GM23338 (cell line): ENCODE measurements at regions not wholly inside any gene's neighbourhood (a gene's known extent, or its start where the extent isn't known, plus 50 kb on each side); places are given as distances from the start of the nearest gene placed in this dataset.

ENCODE experiments used
- ATAC-seq: fragments of 200-7000 bp; cut with Tn5 transposase; 3 replicates; pipeline ENCODE4 v1.9.1; 2020
- DNase-seq: peaks from one replicate; pipeline ENCODE4 v3.0.0-alpha.2; 2015; ENCODE audit warnings: low spot score
- H2AFZ ChIP-seq: fragments of 200-600 bp; sonication (generic); 2 replicates; pipeline ENCODE4 v1.8.0; 2016; ENCODE audit warnings: antibody characterized with exemption, mild to moderate bottlenecking, moderate library complexity
- H3F3A ChIP-seq: fragments of 200-600 bp; sonication (generic); replicated peaks from 2 replicates; pipeline ENCODE4 v1.8.0; 2017; ENCODE audit warnings: antibody characterized with exemption, mixed run types, low read depth
- H3K27ac ChIP-seq: fragments of 200-600 bp; sonication (generic); 2 replicates; pipeline ENCODE4 v1.6.1; 2016; ENCODE audit warnings: low read depth
- H3K27me3 ChIP-seq: fragments of 200-600 bp; sonication (generic); 2 replicates; pipeline ENCODE4 v1.8.0; 2016; ENCODE audit warnings: mild to moderate bottlenecking, mixed run types, moderate library complexity; ENCODE audit not compliant: insufficient read depth
- H3K36me3 ChIP-seq: fragments of 200-600 bp; sonication (generic); 2 replicates; pipeline ENCODE4 v1.8.0; 2016; ENCODE audit warnings: mild to moderate bottlenecking; ENCODE audit not compliant: insufficient read depth
- H3K4me1 ChIP-seq: fragments of 200-600 bp; sonication (generic); 2 replicates; pipeline ENCODE4 v1.8.0; 2016; ENCODE audit warnings: mild to moderate bottlenecking, moderate library complexity; ENCODE audit not compliant: insufficient read depth
- H3K4me2 ChIP-seq: fragments of 200-600 bp; sonication (generic); 2 replicates; pipeline ENCODE4 v1.7.1; 2017; ENCODE audit warnings: mixed run types
- H3K4me3 ChIP-seq: fragments of 200-600 bp; sonication (generic); 2 replicates; pipeline ENCODE4 v1.6.1; 2016; ENCODE audit warnings: mixed run types
- H3K79me2 ChIP-seq: fragments of 200-600 bp; sonication (generic); replicated peaks from 2 replicates; pipeline ENCODE4 v1.8.0; 2017; ENCODE audit warnings: mild to moderate bottlenecking; ENCODE audit not compliant: insufficient read depth
- H3K9me2 ChIP-seq: fragments of 200-600 bp; sonication (generic); 2 replicates; pipeline ENCODE4 v1.8.0; 2017; ENCODE audit not compliant: insufficient read depth
- H4K20me1 ChIP-seq: fragments of 200-600 bp; sonication (generic); replicated peaks from 2 replicates; pipeline ENCODE4 v1.8.0; 2017; ENCODE audit warnings: mild to moderate bottlenecking; ENCODE audit not compliant: insufficient read depth
- H3K27ac Mint-ChIP-seq: 2 replicates; pipeline ENCODE4 v1.8.0; 2020; ENCODE audit warnings: inconsistent platforms, mild to moderate bottlenecking, moderate library complexity, mixed read lengths
- H3K27me3 Mint-ChIP-seq: 3 replicates; pipeline ENCODE4 v1.8.0; 2022; ENCODE audit warnings: low read depth, mild to moderate bottlenecking, moderate library complexity, mixed read lengths, inconsistent platforms; ENCODE audit not compliant: insufficient read depth, poor library complexity
- H3K36me3 Mint-ChIP-seq: 3 replicates; pipeline ENCODE4 v1.8.0; 2021; ENCODE audit warnings: low read depth, mild to moderate bottlenecking, inconsistent platforms, moderate library complexity, mixed read lengths
- H3K4me1 Mint-ChIP-seq: 3 replicates; pipeline ENCODE4 v1.8.0; 2020; ENCODE audit warnings: mild to moderate bottlenecking, inconsistent platforms, mixed read lengths
- H3K4me3 Mint-ChIP-seq: 3 replicates; pipeline ENCODE4 v1.8.0; 2021; ENCODE audit warnings: moderate library complexity, mild to moderate bottlenecking, inconsistent platforms, mixed read lengths
- H3K9me3 Mint-ChIP-seq: 3 replicates; pipeline ENCODE4 v1.8.0; 2020; ENCODE audit warnings: moderate library complexity, mild to moderate bottlenecking, inconsistent platforms, mixed read lengths
- CREB1 ChIP-seq: fragments of 250-450 bp; sonication (Bioruptor Pico); IDR thresholded peaks from 2 replicates; pipeline ENCODE4 v1.5.0; 2020; ENCODE audit warnings: low read depth, mild to moderate bottlenecking, moderate library complexity
- EZH2 ChIP-seq: fragments of 200-600 bp; sonication (generic); IDR thresholded peaks from one replicate; pipeline ENCODE4 v1.8.0; 2017; ENCODE audit warnings: antibody characterized with exemption, mild to moderate bottlenecking, low read depth; ENCODE audit not compliant: unreplicated experiment
- EZH2phosphoT487 ChIP-seq: fragments of 200-600 bp; sonication (generic); IDR thresholded peaks from one replicate; pipeline ENCODE4 v1.8.1; 2018; ENCODE audit warnings: antibody characterized with exemption; ENCODE audit not compliant: unreplicated experiment
- JUNB ChIP-seq: IDR thresholded peaks from one replicate; pipeline ENCODE4 v1.6.1; 2016; ENCODE audit warnings: antibody characterized with exemption; ENCODE audit not compliant: unreplicated experiment
- NANOG ChIP-seq: IDR thresholded peaks from 2 replicates; pipeline ENCODE4 v1.6.1; 2016; ENCODE audit warnings: antibody characterized with exemption, borderline replicate concordance
- POLR2AphosphoS5 ChIP-seq: IDR thresholded peaks from 2 replicates; pipeline ENCODE4 v1.6.1; 2016; ENCODE audit warnings: antibody characterized with exemption, low read depth
- STAT1 ChIP-seq: IDR thresholded peaks from one replicate; pipeline ENCODE4 v1.6.1; 2016; ENCODE audit warnings: antibody characterized with exemption; ENCODE audit not compliant: unreplicated experiment
- ZNF114 ChIP-seq: fragments of 250-450 bp; sonication (Bioruptor Pico); IDR thresholded peaks from 2 replicates; pipeline ENCODE4 v1.5.0; 2020; ENCODE audit warnings: mild to moderate bottlenecking, moderate library complexity
- ZNF331 ChIP-seq: fragments of 250-450 bp; sonication (Bioruptor Pico); IDR thresholded peaks from 2 replicates; pipeline ENCODE4 v1.5.0; 2020; ENCODE audit warnings: low read depth, mild to moderate bottlenecking, moderate library complexity
- TF ChIP-seq, protein P1 (sequence below): fragments of 250-450 bp; sonication (Bioruptor Pico); IDR thresholded peaks from 2 replicates; pipeline ENCODE4 v1.5.0; 2020; ENCODE audit warnings: mild to moderate bottlenecking, moderate library complexity
- TF ChIP-seq, protein P2 (sequence below): IDR thresholded peaks from one replicate; pipeline ENCODE4 v1.6.1; 2018; ENCODE audit warnings: antibody characterized with exemption; ENCODE audit not compliant: unreplicated experiment
- TF ChIP-seq, protein P3 (sequence below), 2 experiments: fragments of 200-600 bp in 1 of 2; sonication (generic) in 1 of 2; conservative IDR thresholded peaks; 2 replicates each; pipeline versions ENCODE4 v1.5.1 to v1.6.1; 2016 to 2017; ENCODE audit warnings: antibody characterized with exemption in 2 of 2, low read depth in 2 of 2, mild to moderate bottlenecking in 2 of 2, moderate library complexity in 1 of 2

DNA sequence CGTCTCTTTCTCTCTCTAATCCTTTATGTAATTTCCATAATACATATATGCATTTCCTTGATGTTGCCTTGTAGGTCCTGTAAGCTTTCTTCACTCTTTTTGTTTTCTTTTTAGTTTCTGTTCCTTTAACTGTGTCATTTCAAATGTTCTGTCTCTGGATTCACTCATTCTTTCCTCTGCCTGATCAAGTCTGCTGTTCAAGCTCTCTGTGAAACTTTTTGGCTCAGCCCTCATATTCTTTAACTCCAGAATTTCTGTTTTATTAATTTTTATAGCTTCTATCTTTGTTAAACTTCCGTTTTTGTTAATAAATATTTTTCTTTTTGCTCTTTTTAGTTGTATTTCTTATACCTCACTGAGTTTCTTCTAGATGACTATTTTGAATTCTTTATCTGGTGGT lies 321.3 kb upstream of the LMO3 start (continued):
- TF ChIP-seq, protein P1, sequence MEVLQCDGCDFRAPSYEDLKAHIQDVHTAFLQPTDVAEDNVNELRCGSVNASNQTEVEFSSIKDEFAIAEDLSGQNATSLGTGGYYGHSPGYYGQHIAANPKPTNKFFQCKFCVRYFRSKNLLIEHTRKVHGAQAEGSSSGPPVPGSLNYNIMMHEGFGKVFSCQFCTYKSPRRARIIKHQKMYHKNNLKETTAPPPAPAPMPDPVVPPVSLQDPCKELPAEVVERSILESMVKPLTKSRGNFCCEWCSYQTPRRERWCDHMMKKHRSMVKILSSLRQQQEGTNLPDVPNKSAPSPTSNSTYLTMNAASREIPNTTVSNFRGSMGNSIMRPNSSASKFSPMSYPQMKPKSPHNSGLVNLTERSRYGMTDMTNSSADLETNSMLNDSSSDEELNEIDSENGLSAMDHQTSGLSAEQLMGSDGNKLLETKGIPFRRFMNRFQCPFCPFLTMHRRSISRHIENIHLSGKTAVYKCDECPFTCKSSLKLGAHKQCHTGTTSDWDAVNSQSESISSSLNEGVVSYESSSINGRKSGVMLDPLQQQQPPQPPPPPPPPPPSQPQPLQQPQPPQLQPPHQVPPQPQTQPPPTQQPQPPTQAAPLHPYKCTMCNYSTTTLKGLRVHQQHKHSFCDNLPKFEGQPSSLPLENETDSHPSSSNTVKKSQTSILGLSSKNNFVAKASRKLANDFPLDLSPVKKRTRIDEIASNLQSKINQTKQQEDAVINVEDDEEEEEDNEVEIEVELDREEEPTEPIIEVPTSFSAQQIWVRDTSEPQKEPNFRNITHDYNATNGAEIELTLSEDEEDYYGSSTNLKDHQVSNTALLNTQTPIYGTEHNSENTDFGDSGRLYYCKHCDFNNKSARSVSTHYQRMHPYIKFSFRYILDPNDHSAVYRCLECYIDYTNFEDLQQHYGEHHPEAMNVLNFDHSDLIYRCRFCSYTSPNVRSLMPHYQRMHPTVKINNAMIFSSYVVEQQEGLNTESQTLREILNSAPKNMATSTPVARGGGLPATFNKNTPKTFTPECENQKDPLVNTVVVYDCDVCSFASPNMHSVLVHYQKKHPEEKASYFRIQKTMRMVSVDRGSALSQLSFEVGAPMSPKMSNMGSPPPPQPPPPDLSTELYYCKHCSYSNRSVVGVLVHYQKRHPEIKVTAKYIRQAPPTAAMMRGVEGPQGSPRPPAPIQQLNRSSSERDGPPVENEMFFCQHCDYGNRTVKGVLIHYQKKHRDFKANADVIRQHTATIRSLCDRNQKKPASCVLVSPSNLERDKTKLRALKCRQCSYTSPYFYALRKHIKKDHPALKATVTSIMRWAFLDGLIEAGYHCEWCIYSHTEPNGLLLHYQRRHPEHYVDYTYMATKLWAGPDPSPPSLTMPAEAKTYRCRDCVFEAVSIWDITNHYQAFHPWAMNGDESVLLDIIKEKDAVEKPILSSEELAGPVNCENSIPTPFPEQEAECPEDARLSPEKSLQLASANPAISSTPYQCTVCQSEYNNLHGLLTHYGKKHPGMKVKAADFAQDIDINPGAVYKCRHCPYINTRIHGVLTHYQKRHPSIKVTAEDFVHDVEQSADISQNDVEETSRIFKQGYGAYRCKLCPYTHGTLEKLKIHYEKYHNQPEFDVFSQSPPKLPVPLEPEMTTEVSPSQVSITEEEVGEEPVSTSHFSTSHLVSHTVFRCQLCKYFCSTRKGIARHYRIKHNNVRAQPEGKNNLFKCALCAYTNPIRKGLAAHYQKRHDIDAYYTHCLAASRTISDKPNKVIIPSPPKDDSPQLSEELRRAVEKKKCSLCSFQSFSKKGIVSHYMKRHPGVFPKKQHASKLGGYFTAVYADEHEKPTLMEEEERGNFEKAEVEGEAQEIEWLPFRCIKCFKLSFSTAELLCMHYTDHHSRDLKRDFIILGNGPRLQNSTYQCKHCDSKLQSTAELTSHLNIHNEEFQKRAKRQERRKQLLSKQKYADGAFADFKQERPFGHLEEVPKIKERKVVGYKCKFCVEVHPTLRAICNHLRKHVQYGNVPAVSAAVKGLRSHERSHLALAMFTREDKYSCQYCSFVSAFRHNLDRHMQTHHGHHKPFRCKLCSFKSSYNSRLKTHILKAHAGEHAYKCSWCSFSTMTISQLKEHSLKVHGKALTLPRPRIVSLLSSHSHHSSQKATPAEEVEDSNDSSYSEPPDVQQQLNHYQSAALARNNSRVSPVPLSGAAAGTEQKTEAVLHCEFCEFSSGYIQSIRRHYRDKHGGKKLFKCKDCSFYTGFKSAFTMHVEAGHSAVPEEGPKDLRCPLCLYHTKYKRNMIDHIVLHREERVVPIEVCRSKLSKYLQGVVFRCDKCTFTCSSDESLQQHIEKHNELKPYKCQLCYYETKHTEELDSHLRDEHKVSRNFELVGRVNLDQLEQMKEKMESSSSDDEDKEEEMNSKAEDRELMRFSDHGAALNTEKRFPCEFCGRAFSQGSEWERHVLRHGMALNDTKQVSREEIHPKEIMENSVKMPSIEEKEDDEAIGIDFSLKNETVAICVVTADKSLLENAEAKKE (CRISPR knock-in tag), result no peak
- TF ChIP-seq POLR2AphosphoS5, result no peak
- TF ChIP-seq STAT1, result no peak
- no peak for TF ChIP-seq EZH2
- TF ChIP-seq JUNB, result no peak
- TF ChIP-seq NANOG, result no peak

- TF ChIP-seq NANOG (no peak), ZNF114 (no peak), STAT1 (no peak), POLR2AphosphoS5 (no peak), CREB1 (no peak), ZNF331 (CRISPR knock-in tag) (no peak), EZH2phosphoT487 (no peak)
- TF ChIP-seq, protein P2, sequence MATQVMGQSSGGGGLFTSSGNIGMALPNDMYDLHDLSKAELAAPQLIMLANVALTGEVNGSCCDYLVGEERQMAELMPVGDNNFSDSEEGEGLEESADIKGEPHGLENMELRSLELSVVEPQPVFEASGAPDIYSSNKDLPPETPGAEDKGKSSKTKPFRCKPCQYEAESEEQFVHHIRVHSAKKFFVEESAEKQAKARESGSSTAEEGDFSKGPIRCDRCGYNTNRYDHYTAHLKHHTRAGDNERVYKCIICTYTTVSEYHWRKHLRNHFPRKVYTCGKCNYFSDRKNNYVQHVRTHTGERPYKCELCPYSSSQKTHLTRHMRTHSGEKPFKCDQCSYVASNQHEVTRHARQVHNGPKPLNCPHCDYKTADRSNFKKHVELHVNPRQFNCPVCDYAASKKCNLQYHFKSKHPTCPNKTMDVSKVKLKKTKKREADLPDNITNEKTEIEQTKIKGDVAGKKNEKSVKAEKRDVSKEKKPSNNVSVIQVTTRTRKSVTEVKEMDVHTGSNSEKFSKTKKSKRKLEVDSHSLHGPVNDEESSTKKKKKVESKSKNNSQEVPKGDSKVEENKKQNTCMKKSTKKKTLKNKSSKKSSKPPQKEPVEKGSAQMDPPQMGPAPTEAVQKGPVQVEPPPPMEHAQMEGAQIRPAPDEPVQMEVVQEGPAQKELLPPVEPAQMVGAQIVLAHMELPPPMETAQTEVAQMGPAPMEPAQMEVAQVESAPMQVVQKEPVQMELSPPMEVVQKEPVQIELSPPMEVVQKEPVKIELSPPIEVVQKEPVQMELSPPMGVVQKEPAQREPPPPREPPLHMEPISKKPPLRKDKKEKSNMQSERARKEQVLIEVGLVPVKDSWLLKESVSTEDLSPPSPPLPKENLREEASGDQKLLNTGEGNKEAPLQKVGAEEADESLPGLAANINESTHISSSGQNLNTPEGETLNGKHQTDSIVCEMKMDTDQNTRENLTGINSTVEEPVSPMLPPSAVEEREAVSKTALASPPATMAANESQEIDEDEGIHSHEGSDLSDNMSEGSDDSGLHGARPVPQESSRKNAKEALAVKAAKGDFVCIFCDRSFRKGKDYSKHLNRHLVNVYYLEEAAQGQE, result no peak
- TF ChIP-seq, protein P3, sequence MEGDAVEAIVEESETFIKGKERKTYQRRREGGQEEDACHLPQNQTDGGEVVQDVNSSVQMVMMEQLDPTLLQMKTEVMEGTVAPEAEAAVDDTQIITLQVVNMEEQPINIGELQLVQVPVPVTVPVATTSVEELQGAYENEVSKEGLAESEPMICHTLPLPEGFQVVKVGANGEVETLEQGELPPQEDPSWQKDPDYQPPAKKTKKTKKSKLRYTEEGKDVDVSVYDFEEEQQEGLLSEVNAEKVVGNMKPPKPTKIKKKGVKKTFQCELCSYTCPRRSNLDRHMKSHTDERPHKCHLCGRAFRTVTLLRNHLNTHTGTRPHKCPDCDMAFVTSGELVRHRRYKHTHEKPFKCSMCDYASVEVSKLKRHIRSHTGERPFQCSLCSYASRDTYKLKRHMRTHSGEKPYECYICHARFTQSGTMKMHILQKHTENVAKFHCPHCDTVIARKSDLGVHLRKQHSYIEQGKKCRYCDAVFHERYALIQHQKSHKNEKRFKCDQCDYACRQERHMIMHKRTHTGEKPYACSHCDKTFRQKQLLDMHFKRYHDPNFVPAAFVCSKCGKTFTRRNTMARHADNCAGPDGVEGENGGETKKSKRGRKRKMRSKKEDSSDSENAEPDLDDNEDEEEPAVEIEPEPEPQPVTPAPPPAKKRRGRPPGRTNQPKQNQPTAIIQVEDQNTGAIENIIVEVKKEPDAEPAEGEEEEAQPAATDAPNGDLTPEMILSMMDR (conservative IDR thresholded peaks at IDR 0.05; ENCODE audit: low read depth in 2 of 2), result no peak
- no peaks in the 10 kb centered on the region for H3F3A ChIP-seq
- no peak overlapping the region for H3K4me3 ChIP-seq
- no peaks in the 10 kb centered on the region for H4K20me1 ChIP-seq
- no peak overlapping the region for H2AFZ ChIP-seq
- Mint-ChIP-seq H3K4me1 (no peaks in the 10 kb centered on the region), H3K4me3 (no peak overlapping the region), H3K27ac (no peak overlapping the region), H3K36me3 (peaks cover 4% of the 10 kb centered on the region; the same call in 2 of the 3 replicates), H3K9me3 (peaks cover 20% of the 10 kb centered on the region), H3K27me3 (peaks cover 2% of the 10 kb centered on the region)
- peaks cover 13% of the 10 kb centered on the region; the same call in 1 of the 2 replicates for H3K9me2 ChIP-seq
- H3K27ac ChIP-seq, result no peak overlapping the region
- H3K27me3 ChIP-seq, result no peaks in the 10 kb centered on the region
- no peaks in the 10 kb centered on the region for H3K4me1 ChIP-seq
- H3K36me3 ChIP-seq, result no peaks in the 10 kb centered on the region
- ATAC-seq (no peak), DNase-seq (peak; percentile 7)
- H3K4me2 ChIP-seq, result no peak overlapping the region
- no peaks in the 10 kb centered on the region for H3K79me2 ChIP-seq
These were observed 314.5 kb upstream of the LMO3 start for GRCh38 chr12:16920451-16920850.
